ENCODE measurements at regions not wholly inside any gene's neighbourhood (a gene's known extent, or its start where the extent isn't known, plus 50 kb on each side); places are given as distances from the start of the nearest gene placed in this dataset.

DNA sequence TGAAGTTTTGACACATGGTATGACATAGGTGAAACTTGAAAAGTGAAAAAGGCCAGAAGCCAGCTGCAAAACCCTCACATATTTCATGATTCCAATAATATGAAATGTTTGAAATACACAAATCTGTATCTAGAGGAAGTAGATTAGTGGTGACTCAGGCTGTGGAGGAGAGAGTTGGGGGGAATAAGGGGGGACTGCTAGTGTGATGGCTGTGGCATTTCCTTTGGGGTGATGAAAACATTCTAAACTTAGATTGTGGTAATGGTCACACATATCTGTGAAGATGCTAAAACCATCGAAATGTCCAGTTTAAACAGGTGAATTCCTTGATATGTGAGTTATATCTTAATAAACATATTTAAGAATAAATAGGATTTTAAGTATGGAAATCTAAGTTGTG, 343.5 kb upstream of the SFRP2 start:
- H3K4me3 ChIP-seq, result no peak overlapping the region
- H3K36me3 ChIP-seq (replicated peaks in 1 of 2; ENCODE audit: insufficient read depth in 1 of 2, low read depth in 2 of 2), result no peaks in the 10 kb centered on the region
- ATAC-seq, result no peak
- H3K9me3 ChIP-seq, result no peaks in the 10 kb centered on the region
- H3K27me3 ChIP-seq, result no peaks in the 10 kb centered on the region
- no peaks in the 10 kb centered on the region for H3K4me1 ChIP-seq
- intact Hi-C loops (cut with DNase I), result no loop called here
- 78 to 81% methylated on average over 1 of the region's 1 CpG for WGBS, 2 donors
- DNase-seq, result no peak
- TF ChIP-seq POLR2A (IDR thresholded peaks at IDR 0.05) (no peak), CTCF (IDR thresholded peaks at IDR 0.05) (no peak)
- no peak overlapping the region for H3K27ac ChIP-seq

DNA sequence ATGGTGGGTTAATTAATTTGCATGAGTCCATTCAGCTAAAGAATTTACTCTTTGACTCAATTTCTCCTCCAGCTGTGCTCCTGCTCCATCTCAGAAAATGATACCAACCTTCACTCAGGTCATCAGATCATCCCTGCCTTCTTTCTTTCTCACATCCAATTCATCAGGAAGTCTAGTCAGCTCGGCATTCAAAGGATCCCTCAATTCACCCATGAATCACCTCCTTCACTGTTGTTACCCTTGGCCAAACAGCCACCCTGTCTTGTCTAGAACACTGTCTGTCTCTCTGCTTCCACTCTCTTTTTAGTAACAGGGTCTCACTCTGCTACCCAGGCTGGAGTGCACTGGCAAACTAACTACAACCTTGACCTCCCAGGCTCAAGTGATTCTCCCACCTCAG, 337.4 kb upstream of the SFRP2 start:
- no peaks in the 10 kb centered on the region for H3K4me1 ChIP-seq
- no peak overlapping the region for H3K27ac ChIP-seq
- no peaks in the 10 kb centered on the region for H3K9me3 ChIP-seq
- intact Hi-C loops (cut with DNase I), result no loop called here
- no peaks in the 10 kb centered on the region for H3K36me3 ChIP-seq (replicated peaks in 1 of 2; ENCODE audit: insufficient read depth in 1 of 2, low read depth in 2 of 2)
- no peak for TF ChIP-seq CTCF (IDR thresholded peaks at IDR 0.05)
- TF ChIP-seq POLR2A (IDR thresholded peaks at IDR 0.05), result no peak
- WGBS, 2 donors, result 85 to 89% methylated on average over 1 of the region's 1 CpG
- no peak overlapping the region for H3K4me3 ChIP-seq
- no peak for ATAC-seq
- H3K27me3 ChIP-seq, result no peaks in the 10 kb centered on the region
- no peak for DNase-seq

DNA sequence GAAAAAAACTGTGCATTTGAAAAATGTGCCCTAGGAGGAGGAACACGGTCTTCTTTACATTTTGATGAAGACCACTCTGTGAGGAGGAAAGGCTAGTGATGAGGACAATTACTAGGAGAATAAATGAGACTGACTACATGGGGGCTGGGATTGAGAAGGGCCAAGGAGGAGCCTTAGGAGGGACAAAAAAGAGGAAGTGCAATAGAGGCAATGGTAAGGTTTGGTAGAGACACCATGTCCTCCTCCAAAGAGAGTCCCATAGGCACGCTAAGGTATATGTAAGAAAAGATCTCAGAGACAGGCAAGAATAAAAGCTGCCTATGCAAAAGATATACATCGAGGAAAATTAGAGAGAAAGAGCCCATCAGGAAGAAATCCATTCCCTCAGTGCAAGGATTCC, 336.5 kb upstream of the SFRP2 start:
- Histone ChIP-seq H3K9me3 (no peaks in the 10 kb centered on the region), H3K36me3 (replicated peaks in 1 of 2; ENCODE audit: insufficient read depth in 1 of 2, low read depth in 2 of 2) (no peaks in the 10 kb centered on the region), H3K4me1 (no peaks in the 10 kb centered on the region), H3K27me3 (no peaks in the 10 kb centered on the region), H3K27ac (no peak overlapping the region), H3K4me3 (no peak overlapping the region)
- ATAC-seq (no peak), DNase-seq (no peak)
- WGBS, 2 donors, result 87 to 89% methylated on average over 3 of the region's 3 CpGs
- intact Hi-C loops (cut with DNase I), result no loop called here
- TF ChIP-seq POLR2A (IDR thresholded peaks at IDR 0.05) (no peak), CTCF (IDR thresholded peaks at IDR 0.05) (no peak)

DNA sequence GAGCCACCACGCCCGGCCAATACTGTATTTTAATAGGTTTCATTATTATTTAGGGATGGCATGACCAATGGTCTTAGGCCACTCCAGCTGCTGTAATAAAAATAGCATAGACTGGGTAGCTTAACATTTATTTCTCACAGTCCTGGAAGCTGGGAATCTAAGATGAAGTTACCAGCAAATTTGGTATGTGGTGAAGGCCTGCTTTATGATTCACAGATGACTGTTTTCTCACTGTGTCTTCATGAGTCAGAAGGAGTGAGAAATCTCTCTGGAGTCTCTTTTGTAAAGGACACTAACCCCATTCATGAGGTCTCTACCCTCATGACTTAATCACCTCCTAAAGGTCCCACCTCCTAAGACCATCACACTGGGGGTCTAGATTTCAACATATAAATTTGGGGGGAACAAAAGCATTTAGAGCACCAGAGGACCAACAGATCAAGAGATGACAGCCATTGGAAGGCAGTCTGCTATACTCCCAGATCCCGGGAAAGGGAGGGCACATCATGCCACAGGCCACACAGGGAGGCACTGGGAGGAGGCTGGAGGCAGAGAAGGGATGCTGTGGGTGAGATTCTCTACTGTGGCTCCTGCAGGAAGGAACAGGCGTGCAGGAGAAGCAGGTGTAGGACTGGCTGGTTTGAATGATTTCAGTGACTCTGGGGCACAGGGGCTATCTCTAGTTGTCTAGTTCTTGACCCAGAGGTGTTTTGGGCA, 335.8 kb upstream of the SFRP2 start:
- no peak for DNase-seq
- Histone ChIP-seq H3K36me3 (replicated peaks in 1 of 2; ENCODE audit: insufficient read depth in 1 of 2, low read depth in 2 of 2) (no peaks in the 10 kb centered on the region), H3K9me3 (no peaks in the 10 kb centered on the region), H3K4me1 (no peaks in the 10 kb centered on the region), H3K27me3 (no peaks in the 10 kb centered on the region), H3K4me3 (no peak overlapping the region), H3K27ac (no peak overlapping the region)
- no peak for ATAC-seq
- TF ChIP-seq CTCF (IDR thresholded peaks at IDR 0.05), result no peak
- TF ChIP-seq POLR2A (IDR thresholded peaks at IDR 0.05), result no peak
- intact Hi-C loops (cut with DNase I), result no loop called here
- 64 to 65% methylated on average over 4 of the region's 4 CpGs for WGBS, 2 donors

- Histone ChIP-seq H3K36me3 (replicated peaks in 1 of 2; ENCODE audit: insufficient read depth in 1 of 2, low read depth in 2 of 2) (no peaks in the 10 kb centered on the region), H3K27ac (no peak overlapping the region), H3K9me3 (no peaks in the 10 kb centered on the region), H3K27me3 (no peaks in the 10 kb centered on the region), H3K4me3 (no peak overlapping the region), H3K4me1 (no peaks in the 10 kb centered on the region)
- no peak for ATAC-seq
- no peak for DNase-seq
- no peak for TF ChIP-seq CTCF (IDR thresholded peaks at IDR 0.05)
- TF ChIP-seq POLR2A (IDR thresholded peaks at IDR 0.05), result no peak
- intact Hi-C loops (cut with DNase I), result no loop called here
- 92 to 95% methylated on average over 3 of the region's 3 CpGs for WGBS, 2 donors
Observed at GRCh38 chr4:154123897-154124296, 335.0 kb upstream of the SFRP2 start.
